GM12878 (cell line): ENCODE measurements at regions not wholly inside any gene's neighbourhood (a gene's known extent, or its start where the extent isn't known, plus 50 kb on each side); places are given as distances from the start of the nearest gene placed in this dataset.

ENCODE experiments used
- BHLHE40 ChIP-seq, 2 experiments: fragments of 450-650 bp in 1 of 2; IDR thresholded peaks; 2 replicates each; pipeline ENCODE4 v1.6.1; 2011 to 2017; ENCODE audit warnings: low read depth in 2 of 2, borderline replicate concordance in 1 of 2, improper control_type of control experiment in 1 of 2, low read length in 1 of 2, mild to moderate bottlenecking in 1 of 2
- CREB1 ChIP-seq: IDR thresholded peaks from 2 replicates; pipeline ENCODE4 v1.6.1; 2012; ENCODE audit warnings: low read depth, mild to moderate bottlenecking, inconsistent platforms
- CTCF ChIP-seq, 3 experiments: IDR thresholded peaks in 2 of 3; conservative IDR thresholded peaks in 1 of 3; 2 replicates each; pipeline ENCODE4 v1.5.1; 2011; ENCODE audit warnings: low read depth in 3 of 3, low read length in 3 of 3, mild to moderate bottlenecking in 3 of 3, control low read depth in 2 of 3, moderate library complexity in 2 of 3, inconsistent platforms in 1 of 3, mixed read lengths in 1 of 3; ENCODE audit not compliant: control insufficient read depth in 2 of 3, insufficient read depth in 1 of 3; ENCODE audit errors: extremely low read depth in 1 of 3
- EP300 ChIP-seq, 2 experiments: fragments of 150-350 bp in 1 of 2; IDR thresholded peaks; 2 replicates each; pipeline ENCODE4 v1.6.1; 2011 to 2012; ENCODE audit warnings: low read depth in 2 of 2, low read length in 2 of 2, borderline replicate concordance in 1 of 2, improper control_type of control experiment in 1 of 2, inconsistent platforms in 1 of 2; ENCODE audit not compliant: control insufficient read depth in 1 of 2
- EZH2 ChIP-seq: IDR thresholded peaks from 2 replicates; pipeline ENCODE4 v1.6.1; 2012; ENCODE audit warnings: low read depth, mild to moderate bottlenecking, control low read depth, inconsistent platforms, low read length, borderline replicate concordance; ENCODE audit not compliant: control insufficient read depth
- JUND ChIP-seq: IDR thresholded peaks from 2 replicates; pipeline ENCODE4 v1.6.1; 2012; ENCODE audit warnings: low read depth, mild to moderate bottlenecking, low read length, improper control_type of control experiment, moderate library complexity
- POLR2A ChIP-seq: IDR thresholded peaks from 2 replicates; pipeline ENCODE4 v1.6.1; 2011; ENCODE audit warnings: low read depth, mild to moderate bottlenecking, low read length
- POLR2AphosphoS5 ChIP-seq: IDR thresholded peaks from 2 replicates; pipeline ENCODE4 v1.6.1; 2011; ENCODE audit warnings: mild to moderate bottlenecking, low read length, inconsistent platforms
- PRDM15 ChIP-seq: fragments of 450-650 bp; formaldehyde crosslinking; IDR thresholded peaks from 2 replicates; pipeline ENCODE4 v1.4.0; 2020; ENCODE audit warnings: mild to moderate bottlenecking, moderate library complexity

- TF ChIP-seq POLR2AphosphoS5, result no peak
- no peak for TF ChIP-seq POLR2A
- TF ChIP-seq JUND, result no peak
- TF ChIP-seq PRDM15 (CRISPR knock-in tag), result no peak
- no peak for TF ChIP-seq EZH2
- no peak for TF ChIP-seq EP300 (IDR thresholded peaks at IDR 0.05; ENCODE audit: borderline replicate concordance in 1 of 2, control insufficient read depth in 1 of 2, low read depth in 2 of 2, low read length in 2 of 2)
- TF ChIP-seq CTCF (IDR thresholded peaks at IDR 0.05 in 2 of 3, conservative IDR thresholded peaks at IDR 0.05 in 1 of 3; ENCODE audit: control insufficient read depth in 2 of 3, extremely low read depth in 1 of 3, insufficient read depth in 1 of 3, low read depth in 3 of 3, low read length in 3 of 3), result no peak
- no peak for TF ChIP-seq BHLHE40 (IDR thresholded peaks at IDR 0.05; ENCODE audit: borderline replicate concordance in 1 of 2, low read depth in 2 of 2, low read length in 1 of 2)
- TF ChIP-seq CREB1, result no peak
Observed at GRCh38 chr6:159493898-159494585, 199.0 kb downstream of the SOD2 start.
